ENCODE measurements at regions not wholly inside any gene's neighbourhood (a gene's known extent, or its start where the extent isn't known, plus 50 kb on each side); places are given as distances from the start of the nearest gene placed in this dataset.

- DNase-seq = no peak
Observed at GRCh38 chr11:109978895-109979294, 114.3 kb upstream of the ZC3H12C start.

- no peak for DNase-seq
Observed at GRCh38 chr11:109981031-109981636, 112.1 kb upstream of the ZC3H12C start.

- no peak for DNase-seq
Observed at GRCh38 chr11:109983358-109983757, 109.8 kb upstream of the ZC3H12C start.

- peak; percentile 17 to 73 (median 48) for DNase-seq
Observed at GRCh38 chr11:109984634-109985289, 108.4 kb upstream of the ZC3H12C start.

- no peak for DNase-seq
Observed at GRCh38 chr11:109986488-109986887, 106.7 kb upstream of the ZC3H12C start.

- no peak for DNase-seq
Observed at GRCh38 chr11:109991835-109992234, 101.4 kb upstream of the ZC3H12C start.

- DNase-seq = no peak
Observed at GRCh38 chr11:109993786-109994185, 99.4 kb upstream of the ZC3H12C start.

GRCh38 chr11:109994907-109995306 is 98.3 kb upstream of the ZC3H12C start:
- DNase-seq = no peak

- no peak for DNase-seq
Observed at GRCh38 chr11:109996060-109996459, 97.1 kb upstream of the ZC3H12C start.

GRCh38 chr11:109998921-109999320 is 94.3 kb upstream of the ZC3H12C start:
- DNase-seq = no peak

- DNase-seq = peak; percentile 82 to 99 (median 92)
Observed at GRCh38 chr11:110000031-110000502, 93.1 kb upstream of the ZC3H12C start.

GRCh38 chr11:110000850-110001249 is 92.3 kb upstream of the ZC3H12C start:
- DNase-seq = no peak

- no peak for DNase-seq
Observed at GRCh38 chr11:110003426-110003825, 89.8 kb upstream of the ZC3H12C start.

- no peak for DNase-seq
Observed at GRCh38 chr11:110011595-110011994, 81.6 kb upstream of the ZC3H12C start.

GRCh38 chr11:110015695-110016094 is 77.5 kb upstream of the ZC3H12C start:
- DNase-seq = no peak

- peak in 2 of 4 experiments; percentile 36 to 47 for DNase-seq
Observed at GRCh38 chr11:110019675-110020074, 73.5 kb upstream of the ZC3H12C start.

GRCh38 chr11:110022548-110022947 is 70.6 kb upstream of the ZC3H12C start:
- DNase-seq = no peak

GRCh38 chr11:110023711-110024110 is 69.5 kb upstream of the ZC3H12C start:
- no peak for DNase-seq

GRCh38 chr11:110026858-110027626 is 66.2 kb upstream of the ZC3H12C start:
- DNase-seq = peak; percentile 87 to 97 (median 92)

GRCh38 chr11:110027627-110028371 is 65.4 kb upstream of the ZC3H12C start:
- no peak for DNase-seq

GRCh38 chr11:110028921-110029320 is 64.3 kb upstream of the ZC3H12C start:
- peak in 1 of 4 experiments; percentile 5 for DNase-seq

GRCh38 chr11:110029714-110030113 is 63.5 kb upstream of the ZC3H12C start:
- DNase-seq = no peak

- no peak for DNase-seq
Observed at GRCh38 chr11:110031171-110031570, 62.0 kb upstream of the ZC3H12C start.

Data from suppressor macrophage (primary cell).